ENCODE measurements at regions not wholly inside any gene's neighbourhood (a gene's known extent, or its start where the extent isn't known, plus 50 kb on each side); places are given as distances from the start of the nearest gene placed in this dataset.

DNA sequence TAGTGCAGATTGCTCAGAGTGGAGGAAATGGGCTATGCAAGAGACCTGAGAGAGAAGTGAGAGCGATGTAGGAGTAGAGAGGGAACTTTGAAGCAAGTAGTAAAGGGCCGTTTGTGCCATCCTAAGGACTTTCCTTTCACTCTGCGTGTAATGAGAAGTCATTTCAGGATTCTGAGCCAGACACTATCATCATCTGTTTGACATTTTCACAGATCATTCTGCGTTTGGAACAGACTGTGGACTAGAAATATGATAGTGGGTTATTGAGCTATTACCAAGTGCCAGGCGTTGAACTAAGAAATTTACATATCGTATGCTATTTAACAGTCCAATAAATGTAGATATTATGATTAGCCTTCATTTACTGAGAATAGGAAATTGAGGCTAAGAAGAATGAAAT, 150.0 kb upstream of the ROBO2 start (continued):
- no peak for TF ChIP-seq BACH2 (CRISPR knock-in tag; IDR thresholded peaks at IDR 0.05; ENCODE audit: borderline replicate concordance)
- TF ChIP-seq ZNF70 (CRISPR knock-in tag; IDR thresholded peaks at IDR 0.05) = no peak
- TF ChIP-seq, protein P1, sequence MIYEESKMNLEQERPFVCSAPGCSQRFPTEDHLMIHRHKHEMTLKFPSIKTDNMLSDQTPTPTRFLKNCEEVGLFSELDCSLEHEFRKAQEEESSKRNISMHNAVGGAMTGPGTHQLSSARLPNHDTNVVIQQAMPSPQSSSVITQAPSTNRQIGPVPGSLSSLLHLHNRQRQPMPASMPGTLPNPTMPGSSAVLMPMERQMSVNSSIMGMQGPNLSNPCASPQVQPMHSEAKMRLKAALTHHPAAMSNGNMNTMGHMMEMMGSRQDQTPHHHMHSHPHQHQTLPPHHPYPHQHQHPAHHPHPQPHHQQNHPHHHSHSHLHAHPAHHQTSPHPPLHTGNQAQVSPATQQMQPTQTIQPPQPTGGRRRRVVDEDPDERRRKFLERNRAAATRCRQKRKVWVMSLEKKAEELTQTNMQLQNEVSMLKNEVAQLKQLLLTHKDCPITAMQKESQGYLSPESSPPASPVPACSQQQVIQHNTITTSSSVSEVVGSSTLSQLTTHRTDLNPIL (CRISPR knock-in tag; IDR thresholded peaks at IDR 0.05; ENCODE audit: low read depth) = no peak
- TF ChIP-seq GLIS3 (CRISPR knock-in tag; IDR thresholded peaks at IDR 0.05) = no peak
- TF ChIP-seq ZNF8 (CRISPR knock-in tag; IDR thresholded peaks at IDR 0.05) = no peak

DNA sequence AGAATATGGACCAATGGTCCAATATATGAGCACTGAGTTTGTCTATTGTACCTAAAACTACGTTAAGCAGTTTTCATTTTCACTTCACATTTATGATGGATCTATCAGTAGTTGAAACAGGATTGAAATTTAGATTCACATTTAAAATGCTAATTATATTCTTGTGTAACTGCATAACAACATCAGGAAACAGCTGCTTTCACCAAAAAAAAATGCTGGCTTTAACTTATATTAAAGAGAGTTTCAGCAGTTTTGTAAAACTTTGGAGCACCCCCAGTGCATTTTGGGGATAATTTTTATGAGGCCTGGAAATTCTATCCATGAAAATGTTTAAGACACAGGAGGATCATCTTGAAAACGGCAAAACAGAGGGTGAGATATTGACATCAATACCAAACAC, 142.8 kb upstream of the ROBO2 start:
- ATAC-seq = no peak
- no peak for TF ChIP-seq ZNF70 (CRISPR knock-in tag; IDR thresholded peaks at IDR 0.05)
- no peak for TF ChIP-seq ZFP3 (CRISPR knock-in tag; IDR thresholded peaks at IDR 0.05)
- no peak for TF ChIP-seq ZFP30 (CRISPR knock-in tag; IDR thresholded peaks at IDR 0.05)
- TF ChIP-seq ESRRG (CRISPR knock-in tag; IDR thresholded peaks at IDR 0.05) = no peak
- TF ChIP-seq GLIS3 (CRISPR knock-in tag; IDR thresholded peaks at IDR 0.05) = no peak
- TF ChIP-seq OSR1 (CRISPR knock-in tag; IDR thresholded peaks at IDR 0.05) = no peak
- no peak for TF ChIP-seq CSDC2 (CRISPR knock-in tag; IDR thresholded peaks at IDR 0.05)
- no peak for TF ChIP-seq BACH2 (CRISPR knock-in tag; IDR thresholded peaks at IDR 0.05; ENCODE audit: borderline replicate concordance)
- TF ChIP-seq PPARA (CRISPR knock-in tag; IDR thresholded peaks at IDR 0.05; ENCODE audit: borderline replicate concordance) = no peak

DNA sequence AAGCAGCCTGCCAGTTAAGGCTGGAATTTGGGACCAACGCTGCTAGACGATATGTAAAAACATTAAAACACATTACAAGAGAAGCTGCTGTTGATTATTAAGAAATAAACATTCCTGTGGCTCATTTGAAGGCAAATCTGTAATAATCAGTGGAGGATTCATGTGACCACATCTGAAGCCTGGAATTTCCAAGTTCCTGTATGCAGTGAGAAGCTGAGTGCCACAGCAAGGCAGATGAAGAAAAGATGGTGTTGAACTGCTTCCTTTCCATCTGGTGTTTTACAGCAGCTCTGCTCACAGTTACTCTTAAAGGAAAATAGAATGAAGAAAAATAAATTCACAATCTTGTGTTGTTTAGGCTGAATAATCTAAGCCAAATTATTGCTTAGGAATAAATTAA, 139.3 kb upstream of the ROBO2 start:
- ATAC-seq = no peak
- TF ChIP-seq OSR1 (CRISPR knock-in tag; IDR thresholded peaks at IDR 0.05) (no peak), ZFP3 (CRISPR knock-in tag; IDR thresholded peaks at IDR 0.05) (no peak), ZNF8 (CRISPR knock-in tag; IDR thresholded peaks at IDR 0.05) (no peak), CSDC2 (CRISPR knock-in tag; IDR thresholded peaks at IDR 0.05) (no peak), ISL1 (CRISPR knock-in tag; IDR thresholded peaks at IDR 0.05) (no peak)

DNA sequence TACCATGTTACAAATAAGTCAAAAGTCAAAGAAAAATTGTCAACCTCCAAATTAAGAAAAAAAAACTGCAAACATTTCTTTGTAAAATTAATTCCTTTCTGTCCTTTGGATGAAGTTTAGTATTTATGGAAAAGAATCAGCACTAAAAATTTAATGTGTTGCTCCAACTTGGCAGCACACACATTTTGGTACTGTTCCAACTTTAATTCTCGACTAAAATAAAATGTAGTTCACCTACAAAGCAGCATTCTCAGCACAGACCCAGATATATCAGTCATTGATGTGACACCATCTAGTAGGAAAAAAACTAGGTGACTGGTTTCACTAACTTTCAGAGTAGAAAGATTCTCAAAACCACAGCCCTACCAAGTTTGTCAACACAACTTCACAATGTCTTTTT, 131.7 kb upstream of the ROBO2 start:
- ATAC-seq = no peak
- TF ChIP-seq, protein P2, sequence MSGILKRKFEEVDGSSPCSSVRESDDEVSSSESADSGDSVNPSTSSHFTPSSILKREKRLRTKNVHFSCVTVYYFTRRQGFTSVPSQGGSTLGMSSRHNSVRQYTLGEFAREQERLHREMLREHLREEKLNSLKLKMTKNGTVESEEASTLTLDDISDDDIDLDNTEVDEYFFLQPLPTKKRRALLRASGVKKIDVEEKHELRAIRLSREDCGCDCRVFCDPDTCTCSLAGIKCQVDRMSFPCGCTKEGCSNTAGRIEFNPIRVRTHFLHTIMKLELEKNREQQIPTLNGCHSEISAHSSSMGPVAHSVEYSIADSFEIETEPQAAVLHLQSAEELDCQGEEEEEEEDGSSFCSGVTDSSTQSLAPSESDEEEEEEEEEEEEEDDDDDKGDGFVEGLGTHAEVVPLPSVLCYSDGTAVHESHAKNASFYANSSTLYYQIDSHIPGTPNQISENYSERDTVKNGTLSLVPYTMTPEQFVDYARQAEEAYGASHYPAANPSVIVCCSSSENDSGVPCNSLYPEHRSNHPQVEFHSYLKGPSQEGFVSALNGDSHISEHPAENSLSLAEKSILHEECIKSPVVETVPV (CRISPR knock-in tag; IDR thresholded peaks at IDR 0.05) = no peak
- TF ChIP-seq ZFP30 (CRISPR knock-in tag; IDR thresholded peaks at IDR 0.05) (no peak), ESRRG (CRISPR knock-in tag; IDR thresholded peaks at IDR 0.05) (no peak), ZC3H10 (CRISPR knock-in tag; IDR thresholded peaks at IDR 0.05) (no peak), OSR1 (CRISPR knock-in tag; IDR thresholded peaks at IDR 0.05) (no peak), ARNTL (CRISPR knock-in tag; IDR thresholded peaks at IDR 0.05; ENCODE audit: borderline replicate concordance, low read depth) (no peak), TOX (CRISPR knock-in tag; IDR thresholded peaks at IDR 0.05; ENCODE audit: borderline replicate concordance) (no peak), ZFP3 (CRISPR knock-in tag; IDR thresholded peaks at IDR 0.05) (no peak), TCF4 (CRISPR knock-in tag; IDR thresholded peaks at IDR 0.05; ENCODE audit: borderline replicate concordance) (no peak), BACH2 (CRISPR knock-in tag; IDR thresholded peaks at IDR 0.05; ENCODE audit: borderline replicate concordance) (no peak), ISL1 (CRISPR knock-in tag; IDR thresholded peaks at IDR 0.05) (no peak), RARB (CRISPR knock-in tag; IDR thresholded peaks at IDR 0.05) (no peak)
- TF ChIP-seq, protein P3, sequence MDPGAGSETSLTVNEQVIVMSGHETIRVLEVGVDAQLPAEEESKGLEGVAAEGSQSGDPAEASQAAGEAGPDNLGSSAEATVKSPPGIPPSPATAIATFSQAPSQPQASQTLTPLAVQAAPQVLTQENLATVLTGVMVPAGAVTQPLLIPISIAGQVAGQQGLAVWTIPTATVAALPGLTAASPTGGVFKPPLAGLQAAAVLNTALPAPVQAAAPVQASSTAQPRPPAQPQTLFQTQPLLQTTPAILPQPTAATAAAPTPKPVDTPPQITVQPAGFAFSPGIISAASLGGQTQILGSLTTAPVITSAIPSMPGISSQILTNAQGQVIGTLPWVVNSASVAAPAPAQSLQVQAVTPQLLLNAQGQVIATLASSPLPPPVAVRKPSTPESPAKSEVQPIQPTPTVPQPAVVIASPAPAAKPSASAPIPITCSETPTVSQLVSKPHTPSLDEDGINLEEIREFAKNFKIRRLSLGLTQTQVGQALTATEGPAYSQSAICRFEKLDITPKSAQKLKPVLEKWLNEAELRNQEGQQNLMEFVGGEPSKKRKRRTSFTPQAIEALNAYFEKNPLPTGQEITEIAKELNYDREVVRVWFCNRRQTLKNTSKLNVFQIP (CRISPR knock-in tag; IDR thresholded peaks at IDR 0.05; ENCODE audit: borderline replicate concordance, low read depth) = no peak

DNA sequence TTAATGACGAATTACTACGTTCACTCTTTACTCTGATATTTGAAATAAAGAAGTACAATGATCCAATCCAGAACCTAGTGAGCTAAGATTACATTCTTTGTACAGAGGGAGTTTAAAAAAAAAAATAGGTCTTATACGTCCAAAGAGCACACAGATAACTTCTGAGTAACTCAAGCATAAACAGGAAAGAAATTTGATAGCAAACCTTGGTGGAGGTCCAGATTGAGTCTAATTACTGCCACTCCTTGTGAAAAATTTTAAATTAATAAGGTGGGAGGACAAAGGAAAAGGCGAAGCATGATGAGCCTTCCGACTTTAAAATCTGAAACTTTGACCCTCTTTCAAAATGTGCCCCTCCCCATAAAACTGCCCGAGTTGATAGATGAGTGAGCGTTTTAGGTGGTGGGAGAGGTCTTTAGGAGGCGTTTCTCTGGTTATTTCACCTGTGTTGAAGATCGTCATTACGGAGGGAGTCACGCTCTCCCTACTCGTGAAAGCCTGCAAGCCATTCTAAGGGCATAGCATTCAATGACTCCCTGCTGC, 127.0 kb upstream of the ROBO2 start:
- TF ChIP-seq RARB (CRISPR knock-in tag; IDR thresholded peaks at IDR 0.05) (no peak), ZNF70 (CRISPR knock-in tag; IDR thresholded peaks at IDR 0.05) (no peak)
- TF ChIP-seq, protein P4, sequence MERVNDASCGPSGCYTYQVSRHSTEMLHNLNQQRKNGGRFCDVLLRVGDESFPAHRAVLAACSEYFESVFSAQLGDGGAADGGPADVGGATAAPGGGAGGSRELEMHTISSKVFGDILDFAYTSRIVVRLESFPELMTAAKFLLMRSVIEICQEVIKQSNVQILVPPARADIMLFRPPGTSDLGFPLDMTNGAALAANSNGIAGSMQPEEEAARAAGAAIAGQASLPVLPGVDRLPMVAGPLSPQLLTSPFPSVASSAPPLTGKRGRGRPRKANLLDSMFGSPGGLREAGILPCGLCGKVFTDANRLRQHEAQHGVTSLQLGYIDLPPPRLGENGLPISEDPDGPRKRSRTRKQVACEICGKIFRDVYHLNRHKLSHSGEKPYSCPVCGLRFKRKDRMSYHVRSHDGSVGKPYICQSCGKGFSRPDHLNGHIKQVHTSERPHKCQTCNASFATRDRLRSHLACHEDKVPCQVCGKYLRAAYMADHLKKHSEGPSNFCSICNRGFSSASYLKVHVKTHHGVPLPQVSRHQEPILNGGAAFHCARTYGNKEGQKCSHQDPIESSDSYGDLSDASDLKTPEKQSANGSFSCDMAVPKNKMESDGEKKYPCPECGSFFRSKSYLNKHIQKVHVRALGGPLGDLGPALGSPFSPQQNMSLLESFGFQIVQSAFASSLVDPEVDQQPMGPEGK (CRISPR knock-in tag; IDR thresholded peaks at IDR 0.05; ENCODE audit: borderline replicate concordance) = no peak
- no peak for ATAC-seq

Data from SK-N-SH treated with all-trans-retinoic acid at 6 μM for 48 hours (cell line).